GM23338 (cell line): ENCODE measurements at regions not wholly inside any gene's neighbourhood (a gene's known extent, or its start where the extent isn't known, plus 50 kb on each side); places are given as distances from the start of the nearest gene placed in this dataset.
"Not testable (repeated sequence)": the region's sequence is repeated elsewhere in the genome, so short reads cannot be mapped to it uniquely, and the experiment has no call there.

Experiments
- ATAC-seq: fragments of 200-7000 bp; cut with Tn5 transposase; 3 replicates; pipeline ENCODE4 v1.9.1; 2020
- DNase-seq: peaks from one replicate; pipeline ENCODE4 v3.0.0-alpha.2; 2015; ENCODE audit warnings: low spot score
- H2AFZ ChIP-seq: fragments of 200-600 bp; sonication (generic); 2 replicates; pipeline ENCODE4 v1.8.0; 2016; ENCODE audit warnings: antibody characterized with exemption, mild to moderate bottlenecking, moderate library complexity
- H3F3A ChIP-seq: fragments of 200-600 bp; sonication (generic); replicated peaks from 2 replicates; pipeline ENCODE4 v1.8.0; 2017; ENCODE audit warnings: antibody characterized with exemption, mixed run types, low read depth
- H3K27ac ChIP-seq: fragments of 200-600 bp; sonication (generic); 2 replicates; pipeline ENCODE4 v1.6.1; 2016; ENCODE audit warnings: low read depth
- H3K27me3 ChIP-seq: fragments of 200-600 bp; sonication (generic); 2 replicates; pipeline ENCODE4 v1.8.0; 2016; ENCODE audit warnings: mild to moderate bottlenecking, mixed run types, moderate library complexity; ENCODE audit not compliant: insufficient read depth
- H3K36me3 ChIP-seq: fragments of 200-600 bp; sonication (generic); 2 replicates; pipeline ENCODE4 v1.8.0; 2016; ENCODE audit warnings: mild to moderate bottlenecking; ENCODE audit not compliant: insufficient read depth
- H3K4me1 ChIP-seq: fragments of 200-600 bp; sonication (generic); 2 replicates; pipeline ENCODE4 v1.8.0; 2016; ENCODE audit warnings: mild to moderate bottlenecking, moderate library complexity; ENCODE audit not compliant: insufficient read depth
- H3K4me2 ChIP-seq: fragments of 200-600 bp; sonication (generic); 2 replicates; pipeline ENCODE4 v1.7.1; 2017; ENCODE audit warnings: mixed run types
- H3K4me3 ChIP-seq: fragments of 200-600 bp; sonication (generic); 2 replicates; pipeline ENCODE4 v1.6.1; 2016; ENCODE audit warnings: mixed run types
- H3K79me2 ChIP-seq: fragments of 200-600 bp; sonication (generic); replicated peaks from 2 replicates; pipeline ENCODE4 v1.8.0; 2017; ENCODE audit warnings: mild to moderate bottlenecking; ENCODE audit not compliant: insufficient read depth
- H3K9me2 ChIP-seq: fragments of 200-600 bp; sonication (generic); 2 replicates; pipeline ENCODE4 v1.8.0; 2017; ENCODE audit not compliant: insufficient read depth
- H4K20me1 ChIP-seq: fragments of 200-600 bp; sonication (generic); replicated peaks from 2 replicates; pipeline ENCODE4 v1.8.0; 2017; ENCODE audit warnings: mild to moderate bottlenecking; ENCODE audit not compliant: insufficient read depth
- H3K27ac Mint-ChIP-seq: 2 replicates; pipeline ENCODE4 v1.8.0; 2020; ENCODE audit warnings: inconsistent platforms, mild to moderate bottlenecking, moderate library complexity, mixed read lengths
- H3K27me3 Mint-ChIP-seq: 3 replicates; pipeline ENCODE4 v1.8.0; 2022; ENCODE audit warnings: low read depth, mild to moderate bottlenecking, moderate library complexity, mixed read lengths, inconsistent platforms; ENCODE audit not compliant: insufficient read depth, poor library complexity
- H3K36me3 Mint-ChIP-seq: 3 replicates; pipeline ENCODE4 v1.8.0; 2021; ENCODE audit warnings: low read depth, mild to moderate bottlenecking, inconsistent platforms, moderate library complexity, mixed read lengths
- H3K4me1 Mint-ChIP-seq: 3 replicates; pipeline ENCODE4 v1.8.0; 2020; ENCODE audit warnings: mild to moderate bottlenecking, inconsistent platforms, mixed read lengths
- H3K4me3 Mint-ChIP-seq: 3 replicates; pipeline ENCODE4 v1.8.0; 2021; ENCODE audit warnings: moderate library complexity, mild to moderate bottlenecking, inconsistent platforms, mixed read lengths
- H3K9me3 Mint-ChIP-seq: 3 replicates; pipeline ENCODE4 v1.8.0; 2020; ENCODE audit warnings: moderate library complexity, mild to moderate bottlenecking, inconsistent platforms, mixed read lengths
- CREB1 ChIP-seq: fragments of 250-450 bp; sonication (Bioruptor Pico); IDR thresholded peaks from 2 replicates; pipeline ENCODE4 v1.5.0; 2020; ENCODE audit warnings: low read depth, mild to moderate bottlenecking, moderate library complexity
- CTCF ChIP-seq, 2 experiments: fragments of 200-600 bp in 1 of 2; sonication (generic) in 1 of 2; conservative IDR thresholded peaks; 2 replicates each; pipeline versions ENCODE4 v1.5.1 to v1.6.1; 2016 to 2017; ENCODE audit warnings: antibody characterized with exemption in 2 of 2, low read depth in 2 of 2, mild to moderate bottlenecking in 2 of 2, moderate library complexity in 1 of 2
- EZH2 ChIP-seq: fragments of 200-600 bp; sonication (generic); IDR thresholded peaks from one replicate; pipeline ENCODE4 v1.8.0; 2017; ENCODE audit warnings: antibody characterized with exemption, mild to moderate bottlenecking, low read depth; ENCODE audit not compliant: unreplicated experiment
- EZH2phosphoT487 ChIP-seq: fragments of 200-600 bp; sonication (generic); IDR thresholded peaks from one replicate; pipeline ENCODE4 v1.8.1; 2018; ENCODE audit warnings: antibody characterized with exemption; ENCODE audit not compliant: unreplicated experiment
- JUNB ChIP-seq: IDR thresholded peaks from one replicate; pipeline ENCODE4 v1.6.1; 2016; ENCODE audit warnings: antibody characterized with exemption; ENCODE audit not compliant: unreplicated experiment
- NANOG ChIP-seq: IDR thresholded peaks from 2 replicates; pipeline ENCODE4 v1.6.1; 2016; ENCODE audit warnings: antibody characterized with exemption, borderline replicate concordance
- POLR2AphosphoS5 ChIP-seq: IDR thresholded peaks from 2 replicates; pipeline ENCODE4 v1.6.1; 2016; ENCODE audit warnings: antibody characterized with exemption, low read depth
- REST ChIP-seq: IDR thresholded peaks from one replicate; pipeline ENCODE4 v1.6.1; 2018; ENCODE audit warnings: antibody characterized with exemption; ENCODE audit not compliant: unreplicated experiment
- STAT1 ChIP-seq: IDR thresholded peaks from one replicate; pipeline ENCODE4 v1.6.1; 2016; ENCODE audit warnings: antibody characterized with exemption; ENCODE audit not compliant: unreplicated experiment
- ZNF114 ChIP-seq: fragments of 250-450 bp; sonication (Bioruptor Pico); IDR thresholded peaks from 2 replicates; pipeline ENCODE4 v1.5.0; 2020; ENCODE audit warnings: mild to moderate bottlenecking, moderate library complexity
- ZNF331 ChIP-seq: fragments of 250-450 bp; sonication (Bioruptor Pico); IDR thresholded peaks from 2 replicates; pipeline ENCODE4 v1.5.0; 2020; ENCODE audit warnings: low read depth, mild to moderate bottlenecking, moderate library complexity

- TF ChIP-seq CREB1 (CRISPR knock-in tag) (no peak), EZH2 (no peak), ZNF331 (no peak), EZH2phosphoT487 (no peak), NANOG (no peak), CTCF (conservative IDR thresholded peaks at IDR 0.05; ENCODE audit: low read depth in 2 of 2) (no peak), REST (no peak), ZNF114 (CRISPR knock-in tag) (no peak), STAT1 (no peak), JUNB (no peak)
Observed at GRCh38 chr1:70785287-70785686, 262.3 kb downstream of the PTGER3 start (continued).

- Histone ChIP-seq H3K4me2 (no peak overlapping the region), H3K4me3 (no peak overlapping the region), H3K9me2 (no peaks in the 10 kb centered on the region), H3F3A (no peaks in the 10 kb centered on the region), H3K79me2 (no peaks in the 10 kb centered on the region), H2AFZ (no peak overlapping the region), H3K27me3 (no peaks in the 10 kb centered on the region), H4K20me1 (no peaks in the 10 kb centered on the region), H3K27ac (no peak overlapping the region), H3K4me1 (no peaks in the 10 kb centered on the region), H3K36me3 (no peaks in the 10 kb centered on the region)
- no peak for TF ChIP-seq ZNF331
- TF ChIP-seq EZH2phosphoT487, result no peak
- TF ChIP-seq STAT1, result no peak
- TF ChIP-seq JUNB, result no peak
- no peak for TF ChIP-seq NANOG
- no peak for TF ChIP-seq EZH2
- no peak for TF ChIP-seq POLR2AphosphoS5
- TF ChIP-seq CTCF (conservative IDR thresholded peaks at IDR 0.05; ENCODE audit: low read depth in 2 of 2), result no peak
- Mint-ChIP-seq H3K27ac (no peak overlapping the region), H3K4me1 (no peaks in the 10 kb centered on the region), H3K4me3 (no peak overlapping the region), H3K9me3 (no peaks in the 10 kb centered on the region), H3K27me3 (no peaks in the 10 kb centered on the region), H3K36me3 (no peaks in the 10 kb centered on the region)
- ATAC-seq, result no peak
- no peak for DNase-seq
Observed at GRCh38 chr1:70790232-70790923, 257.2 kb downstream of the PTGER3 start.

GRCh38 chr1:70795064-70795463 lies 252.6 kb downstream of the PTGER3 start:
- not testable (repeated sequence) for H3K27ac ChIP-seq, H2AFZ ChIP-seq, H3F3A ChIP-seq, H3K36me3 ChIP-seq, H3K27ac Mint-ChIP-seq, H3K27me3 ChIP-seq, H3K27me3 Mint-ChIP-seq, H3K79me2 ChIP-seq, H3K4me2 ChIP-seq, H3K9me3 Mint-ChIP-seq, H4K20me1 ChIP-seq, H3K4me3 ChIP-seq, ATAC-seq, H3K4me3 Mint-ChIP-seq, H3K36me3 Mint-ChIP-seq, H3K4me1 Mint-ChIP-seq, H3K9me2 ChIP-seq, DNase-seq, H3K4me1 ChIP-seq

- not testable (repeated sequence) for H3K9me3 Mint-ChIP-seq, H2AFZ ChIP-seq, H3K27me3 ChIP-seq, H3K27me3 Mint-ChIP-seq, H3K27ac ChIP-seq, ATAC-seq, H4K20me1 ChIP-seq, H3K4me1 Mint-ChIP-seq, H3K9me2 ChIP-seq, H3K27ac Mint-ChIP-seq, H3K36me3 Mint-ChIP-seq, DNase-seq, H3K79me2 ChIP-seq, H3K4me3 ChIP-seq, H3K4me2 ChIP-seq, H3K4me1 ChIP-seq, H3K36me3 ChIP-seq, H3K4me3 Mint-ChIP-seq, H3F3A ChIP-seq
Observed at GRCh38 chr1:70796298-70796697, 251.3 kb downstream of the PTGER3 start.
